ENCODE measurements at regions not wholly inside any gene's neighbourhood (a gene's known extent, or its start where the extent isn't known, plus 50 kb on each side); places are given as distances from the start of the nearest gene placed in this dataset.
"Not testable (repeated sequence)": the region's sequence is repeated elsewhere in the genome, so short reads cannot be mapped to it uniquely, and the experiment has no call there.

- no peak for ATAC-seq
- DNase-seq, result no peak
- H3K27ac Mint-ChIP-seq, result no peak overlapping the region
- CTCF ChIA-PET, result no interaction called here
- peaks cover 21% of the 10 kb centered on the region for H3K27me3 Mint-ChIP-seq (ENCODE audit: low read depth)
- POLR2A ChIA-PET, result no interaction called here
- no peaks in the 10 kb centered on the region for H3K36me3 Mint-ChIP-seq (ENCODE audit: low read depth)
- H3K4me3 Mint-ChIP-seq, result no peak overlapping the region
- peaks cover 3% of the 10 kb centered on the region for H3K4me1 Mint-ChIP-seq (ENCODE audit: low read depth)
- no peaks in the 10 kb centered on the region for H3K9me3 Mint-ChIP-seq (ENCODE audit: insufficient read depth)
Observed at GRCh38 chr4:53902786-53903185, 161.6 kb downstream of the CHIC2 start.

GRCh38 chr4:53900271-53900649 is 164.1 kb downstream of the CHIC2 start:
- peaks cover 9% of the 10 kb centered on the region for H3K27me3 Mint-ChIP-seq (ENCODE audit: low read depth)
- H3K4me1 Mint-ChIP-seq (ENCODE audit: low read depth), result no peaks in the 10 kb centered on the region
- H3K36me3 Mint-ChIP-seq (ENCODE audit: low read depth), result no peaks in the 10 kb centered on the region
- ChIA-PET POLR2A (no interaction called here), CTCF (interaction anchor here (1.8 kb wide), 1 partner anchor 8 kb away, joined by 4 read pairs; no protein-coding TSS in a partner anchor)
- no peaks in the 10 kb centered on the region for H3K9me3 Mint-ChIP-seq (ENCODE audit: insufficient read depth)
- DNase-seq, result no peak
- no peak for ATAC-seq
- no peak overlapping the region for H3K27ac Mint-ChIP-seq
- H3K4me3 Mint-ChIP-seq, result no peak overlapping the region

- peaks cover 12% of the 10 kb centered on the region for H3K27me3 Mint-ChIP-seq (ENCODE audit: low read depth)
- no peaks in the 10 kb centered on the region for H3K4me1 Mint-ChIP-seq (ENCODE audit: low read depth)
- ChIA-PET CTCF (interaction anchor here (1.8 kb wide), 1 partner anchor 9 kb away, joined by 4 read pairs; no protein-coding TSS in a partner anchor), POLR2A (no interaction called here)
- H3K36me3 Mint-ChIP-seq (ENCODE audit: low read depth), result no peaks in the 10 kb centered on the region
- H3K27ac Mint-ChIP-seq, result no peak overlapping the region
- no peak for ATAC-seq
- H3K4me3 Mint-ChIP-seq, result no peak overlapping the region
- no peaks in the 10 kb centered on the region for H3K9me3 Mint-ChIP-seq (ENCODE audit: insufficient read depth)
- DNase-seq, result no peak
Observed at GRCh38 chr4:53899586-53900270, 164.7 kb downstream of the CHIC2 start.

GRCh38 chr4:53895137-53895536 is 169.3 kb downstream of the CHIC2 start:
- ATAC-seq (no peak), DNase-seq (no peak)
- CTCF ChIA-PET, result no interaction called here
- POLR2A ChIA-PET, result no interaction called here
- Mint-ChIP-seq H3K27ac (no peak overlapping the region), H3K9me3 (ENCODE audit: insufficient read depth) (no peaks in the 10 kb centered on the region), H3K27me3 (ENCODE audit: low read depth) (peaks cover 9% of the 10 kb centered on the region), H3K4me3 (no peak overlapping the region), H3K36me3 (ENCODE audit: low read depth) (no peaks in the 10 kb centered on the region), H3K4me1 (ENCODE audit: low read depth) (no peaks in the 10 kb centered on the region)

- ChIA-PET POLR2A (no interaction called here), CTCF (no interaction called here)
- H3K4me1 Mint-ChIP-seq (ENCODE audit: low read depth), result no peaks in the 10 kb centered on the region
- no peaks in the 10 kb centered on the region for H3K36me3 Mint-ChIP-seq (ENCODE audit: low read depth)
- no peak for DNase-seq
- no peak overlapping the region for H3K4me3 Mint-ChIP-seq
- H3K9me3 Mint-ChIP-seq (ENCODE audit: insufficient read depth), result no peaks in the 10 kb centered on the region
- no peak for ATAC-seq
- no peak overlapping the region for H3K27ac Mint-ChIP-seq
- peaks cover 7% of the 10 kb centered on the region for H3K27me3 Mint-ChIP-seq (ENCODE audit: low read depth)
Observed at GRCh38 chr4:53890461-53890860, 173.9 kb downstream of the CHIC2 start.

GRCh38 chr4:53889326-53890055 is 174.9 kb downstream of the CHIC2 start:
- no peaks in the 10 kb centered on the region for H3K4me1 Mint-ChIP-seq (ENCODE audit: low read depth)
- ChIA-PET POLR2A (no interaction called here), CTCF (no interaction called here)
- H3K27ac Mint-ChIP-seq, result no peak overlapping the region
- ATAC-seq (no peak), DNase-seq (no peak)
- H3K36me3 Mint-ChIP-seq (ENCODE audit: low read depth), result no peaks in the 10 kb centered on the region
- peaks cover 2% of the 10 kb centered on the region for H3K27me3 Mint-ChIP-seq (ENCODE audit: low read depth)
- H3K9me3 Mint-ChIP-seq (ENCODE audit: insufficient read depth), result no peaks in the 10 kb centered on the region
- no peak overlapping the region for H3K4me3 Mint-ChIP-seq

GRCh38 chr4:53886090-53886489 is 178.3 kb downstream of the CHIC2 start:
- CTCF ChIA-PET, result interaction anchor here (1.3 kb wide), 1 partner anchor 348 kb away, joined by 4 read pairs; no protein-coding TSS in a partner anchor
- H3K4me3 Mint-ChIP-seq, result no peak overlapping the region
- no peaks in the 10 kb centered on the region for H3K36me3 Mint-ChIP-seq (ENCODE audit: low read depth)

GRCh38 chr4:53885668-53886067 is 178.7 kb downstream of the CHIC2 start:
- Mint-ChIP-seq H3K4me1 (ENCODE audit: low read depth) (no peaks in the 10 kb centered on the region), H3K27ac (no peak overlapping the region), H3K9me3 (ENCODE audit: insufficient read depth) (no peaks in the 10 kb centered on the region), H3K27me3 (ENCODE audit: low read depth) (no peaks in the 10 kb centered on the region), H3K36me3 (ENCODE audit: low read depth) (no peaks in the 10 kb centered on the region), H3K4me3 (no peak overlapping the region)
- CTCF ChIA-PET, result interaction anchor here (1.3 kb wide), 1 partner anchor 348 kb away, joined by 4 read pairs; no protein-coding TSS in a partner anchor
- POLR2A ChIA-PET, result no interaction called here
- DNase-seq, result no peak
- ATAC-seq, result no peak

More at GRCh38 chr4:53886090-53886489, 178.3 kb downstream of the CHIC2 start:
- Mint-ChIP-seq H3K27me3 (ENCODE audit: low read depth) (no peaks in the 10 kb centered on the region), H3K4me1 (ENCODE audit: low read depth) (no peaks in the 10 kb centered on the region), H3K9me3 (ENCODE audit: insufficient read depth) (no peaks in the 10 kb centered on the region), H3K27ac (no peak overlapping the region)
- POLR2A ChIA-PET, result no interaction called here
- no peak for ATAC-seq
- DNase-seq, result no peak

- H3K27me3 Mint-ChIP-seq (ENCODE audit: low read depth); POLR2A ChIA-PET; H3K36me3 Mint-ChIP-seq (ENCODE audit: low read depth): not testable (repeated sequence)
Observed at GRCh38 chr4:53877096-53877495, 187.3 kb downstream of the CHIC2 start.

GRCh38 chr4:53866055-53866454 is 198.3 kb downstream of the CHIC2 start:
- ChIA-PET POLR2A (no interaction called here), CTCF (no interaction called here)
- Mint-ChIP-seq H3K36me3 (ENCODE audit: low read depth) (no peaks in the 10 kb centered on the region), H3K4me1 (ENCODE audit: low read depth) (no peaks in the 10 kb centered on the region), H3K27me3 (ENCODE audit: low read depth) (peaks cover 10% of the 10 kb centered on the region), H3K27ac (no peak overlapping the region), H3K4me3 (no peak overlapping the region), H3K9me3 (ENCODE audit: insufficient read depth) (no peaks in the 10 kb centered on the region)
- ATAC-seq (no peak), DNase-seq (no peak)

More at GRCh38 chr4:53877096-53877495, 187.3 kb downstream of the CHIC2 start:
- CTCF ChIA-PET; H3K4me3 Mint-ChIP-seq; DNase-seq; H3K4me1 Mint-ChIP-seq (ENCODE audit: low read depth); H3K9me3 Mint-ChIP-seq (ENCODE audit: insufficient read depth); H3K27ac Mint-ChIP-seq; ATAC-seq: not testable (repeated sequence)

- ChIA-PET CTCF (no interaction called here), POLR2A (no interaction called here)
- Mint-ChIP-seq H3K36me3 (ENCODE audit: low read depth) (no peaks in the 10 kb centered on the region), H3K27me3 (ENCODE audit: low read depth) (peaks cover 11% of the 10 kb centered on the region), H3K27ac (no peak overlapping the region), H3K4me3 (no peak overlapping the region), H3K4me1 (ENCODE audit: low read depth) (no peaks in the 10 kb centered on the region), H3K9me3 (ENCODE audit: insufficient read depth) (no peaks in the 10 kb centered on the region)
- DNase-seq, result no peak
- ATAC-seq, result no peak
Observed at GRCh38 chr4:53865054-53865453, 199.4 kb downstream of the CHIC2 start.

GRCh38 chr4:53863736-53864365 is 200.6 kb downstream of the CHIC2 start:
- no peaks in the 10 kb centered on the region for H3K36me3 Mint-ChIP-seq (ENCODE audit: low read depth)
- no peaks in the 10 kb centered on the region for H3K4me1 Mint-ChIP-seq (ENCODE audit: low read depth)

More at GRCh38 chr4:53863736-53864365, 200.6 kb downstream of the CHIC2 start:
- Mint-ChIP-seq H3K9me3 (ENCODE audit: insufficient read depth) (no peaks in the 10 kb centered on the region), H3K27me3 (ENCODE audit: low read depth) (peaks cover 10% of the 10 kb centered on the region), H3K4me3 (no peak overlapping the region), H3K27ac (no peak overlapping the region)
- ChIA-PET POLR2A (no interaction called here), CTCF (no interaction called here)
- DNase-seq (no peak), ATAC-seq (no peak)
